ENCODE measurements at regions not wholly inside any gene's neighbourhood (a gene's known extent, or its start where the extent isn't known, plus 50 kb on each side); places are given as distances from the start of the nearest gene placed in this dataset.

DNA sequence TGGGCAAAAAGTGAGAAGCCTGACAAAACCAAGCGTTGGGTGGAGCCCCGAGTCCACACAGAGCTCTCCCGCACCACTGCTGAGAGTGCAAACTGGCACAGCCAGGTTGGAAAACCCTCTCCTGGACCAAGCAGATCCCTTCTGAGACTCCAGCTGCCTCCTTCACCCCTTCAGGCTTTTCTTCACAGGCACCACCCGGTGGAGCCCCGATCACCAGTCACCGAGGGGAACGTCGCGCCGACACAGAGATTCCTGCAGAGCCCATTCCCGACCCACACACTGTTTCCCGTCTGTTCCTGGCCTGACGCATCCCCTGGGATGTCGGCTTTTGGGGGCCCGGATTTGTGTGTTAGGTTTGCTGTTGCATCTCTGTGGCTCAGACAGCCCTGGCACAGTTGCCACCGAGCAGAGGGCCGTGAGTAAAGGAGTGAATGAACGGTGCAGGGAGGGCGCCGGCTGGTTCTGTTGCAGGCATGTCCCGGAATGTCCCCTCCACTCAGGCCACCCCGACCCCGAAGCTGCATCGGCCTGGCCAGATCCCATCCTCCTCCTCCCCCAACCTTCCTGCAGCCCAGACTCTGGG lies 51.0 kb upstream of the INPP5A start:
- FAIRE-seq: no peak
- TF ChIP-seq, protein P1, sequence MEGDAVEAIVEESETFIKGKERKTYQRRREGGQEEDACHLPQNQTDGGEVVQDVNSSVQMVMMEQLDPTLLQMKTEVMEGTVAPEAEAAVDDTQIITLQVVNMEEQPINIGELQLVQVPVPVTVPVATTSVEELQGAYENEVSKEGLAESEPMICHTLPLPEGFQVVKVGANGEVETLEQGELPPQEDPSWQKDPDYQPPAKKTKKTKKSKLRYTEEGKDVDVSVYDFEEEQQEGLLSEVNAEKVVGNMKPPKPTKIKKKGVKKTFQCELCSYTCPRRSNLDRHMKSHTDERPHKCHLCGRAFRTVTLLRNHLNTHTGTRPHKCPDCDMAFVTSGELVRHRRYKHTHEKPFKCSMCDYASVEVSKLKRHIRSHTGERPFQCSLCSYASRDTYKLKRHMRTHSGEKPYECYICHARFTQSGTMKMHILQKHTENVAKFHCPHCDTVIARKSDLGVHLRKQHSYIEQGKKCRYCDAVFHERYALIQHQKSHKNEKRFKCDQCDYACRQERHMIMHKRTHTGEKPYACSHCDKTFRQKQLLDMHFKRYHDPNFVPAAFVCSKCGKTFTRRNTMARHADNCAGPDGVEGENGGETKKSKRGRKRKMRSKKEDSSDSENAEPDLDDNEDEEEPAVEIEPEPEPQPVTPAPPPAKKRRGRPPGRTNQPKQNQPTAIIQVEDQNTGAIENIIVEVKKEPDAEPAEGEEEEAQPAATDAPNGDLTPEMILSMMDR (IDR thresholded peaks at IDR 0.05; ENCODE audit: insufficient read depth, low read length, severe bottlenecking): no peak

DNA sequence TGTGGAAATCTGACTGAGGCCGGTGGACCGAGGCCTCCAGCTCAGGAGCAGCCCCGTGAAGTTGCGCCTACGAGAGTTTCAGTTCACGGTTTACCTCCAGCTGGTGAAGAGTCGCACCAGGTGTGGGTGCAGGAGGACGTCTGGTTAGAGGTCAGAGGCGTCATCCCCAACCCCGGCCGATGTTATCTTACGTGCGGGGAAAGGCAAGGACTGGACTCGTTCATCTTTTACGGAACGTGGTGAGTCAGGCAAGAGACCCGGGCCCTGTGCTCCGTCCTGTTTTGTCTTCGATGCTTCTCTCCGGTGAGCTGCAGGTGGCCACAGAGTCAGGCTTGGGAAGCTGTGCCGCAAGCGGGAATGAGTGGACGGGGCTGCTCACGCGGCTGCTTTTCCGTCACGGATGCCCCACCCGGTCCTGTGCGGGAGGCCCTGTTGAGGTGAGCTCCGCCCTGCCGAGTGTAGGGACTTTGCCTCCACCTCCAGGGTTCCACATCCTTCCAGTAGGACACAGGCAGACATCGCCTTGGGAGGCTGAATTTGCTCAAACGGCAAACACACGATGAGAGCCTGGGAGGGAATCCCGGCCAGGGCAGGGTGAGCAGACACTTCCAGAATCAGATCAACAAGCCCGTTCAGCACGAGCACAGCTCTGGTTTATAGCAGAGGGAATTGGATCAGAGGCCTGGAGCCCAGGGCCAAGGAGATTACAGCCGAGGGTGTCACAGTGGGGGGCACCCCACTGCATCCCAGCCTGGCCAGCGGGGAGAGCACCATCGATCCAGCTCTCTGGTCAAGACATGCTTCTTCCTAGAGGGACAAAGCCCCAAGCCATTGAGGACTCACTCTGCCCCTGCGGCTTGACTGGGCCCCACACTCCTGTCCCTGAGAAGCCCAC lies 50.1 kb upstream of the INPP5A start:
- DNase-seq (ENCODE audit: low read depth): no peak
- no peaks in the 10 kb centered on the region for H3K36me3 ChIP-seq (ENCODE audit: control insufficient read depth, insufficient read depth, low read length)
- no peak for FAIRE-seq
- no peaks in the 10 kb centered on the region for H3K27me3 ChIP-seq (ENCODE audit: control insufficient read depth, insufficient read depth, low read length)
- TF ChIP-seq, protein P1 (IDR thresholded peaks at IDR 0.05; ENCODE audit: insufficient read depth, low read length, severe bottlenecking): no peak
- no peak overlapping the region for H3K4me3 ChIP-seq (ENCODE audit: low read depth, low read length)

More for the DNA sequence above, 51.0 kb upstream of the INPP5A start:
- H3K4me3 ChIP-seq (ENCODE audit: low read depth, low read length): no peak overlapping the region
- H3K36me3 ChIP-seq (ENCODE audit: control insufficient read depth, insufficient read depth, low read length): no peaks in the 10 kb centered on the region
- H3K27me3 ChIP-seq (ENCODE audit: control insufficient read depth, insufficient read depth, low read length): no peaks in the 10 kb centered on the region
- DNase-seq (ENCODE audit: low read depth): no peak
